ENCODE measurements at regions not wholly inside any gene's neighbourhood (a gene's known extent, or its start where the extent isn't known, plus 50 kb on each side); places are given as distances from the start of the nearest gene placed in this dataset.

DNA sequence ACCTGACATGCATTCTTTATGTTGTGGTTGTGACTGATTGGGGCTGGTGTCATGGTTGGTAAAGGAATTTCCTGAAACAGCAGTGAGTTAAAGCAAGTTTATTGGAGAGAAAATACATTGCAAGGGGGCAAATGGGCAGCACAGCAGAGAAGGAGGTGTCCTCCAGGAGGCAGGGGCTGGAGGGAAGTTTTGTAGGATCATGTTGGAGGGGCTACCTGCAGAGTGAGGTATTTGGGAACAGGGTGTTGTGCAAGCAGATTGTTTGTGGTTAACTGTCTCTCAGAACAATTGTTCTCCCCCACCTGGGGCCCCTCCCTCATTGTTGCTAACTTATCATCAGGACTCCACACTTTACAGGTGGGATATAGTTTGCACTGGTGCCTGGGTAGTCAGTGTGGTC lies 196.0 kb downstream of the NSUN3 start:
- DNase-seq (ENCODE audit: low spot score), result no peak

DNA sequence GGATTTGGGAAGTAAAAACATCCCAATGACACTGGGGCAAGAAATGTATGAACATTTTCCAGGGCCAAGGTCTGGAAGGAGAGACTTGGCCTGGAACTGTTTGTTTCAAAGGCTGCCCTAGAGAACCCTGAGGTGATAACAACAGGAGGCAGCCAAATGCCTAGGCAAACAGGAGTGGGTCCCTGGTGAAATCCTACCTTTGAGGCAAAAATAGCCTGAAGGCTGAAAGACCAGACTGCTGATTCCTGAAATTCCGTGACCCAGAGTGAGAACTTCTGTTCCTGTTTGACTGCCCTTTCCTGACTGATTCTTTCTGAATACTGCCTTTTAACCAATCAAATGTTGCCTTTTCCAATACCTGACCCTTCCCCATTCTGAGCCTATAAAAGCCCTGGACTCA lies 196.4 kb downstream of the NSUN3 start:
- DNase-seq (ENCODE audit: low spot score), result no peak

DNA sequence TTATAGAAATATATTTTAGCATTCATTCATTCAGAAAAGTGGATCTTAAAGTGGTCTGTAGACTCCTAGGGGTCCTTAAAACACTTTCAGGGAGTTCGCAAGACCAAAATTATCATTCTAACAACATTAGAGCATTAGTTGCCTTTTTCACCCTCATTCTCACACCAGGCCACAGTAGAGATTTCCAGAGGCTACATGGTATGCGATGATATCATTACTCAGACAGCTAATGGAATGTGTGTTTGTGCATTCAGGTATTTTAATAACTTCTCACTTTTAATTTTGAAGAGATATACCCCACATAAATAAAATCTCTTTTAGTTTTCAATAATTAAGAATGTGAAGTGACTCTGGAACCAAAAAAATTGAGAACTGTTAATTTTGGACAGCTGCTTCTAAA lies 206.9 kb downstream of the NSUN3 start:
- peak; percentile 47 for DNase-seq (ENCODE audit: low spot score)

DNA sequence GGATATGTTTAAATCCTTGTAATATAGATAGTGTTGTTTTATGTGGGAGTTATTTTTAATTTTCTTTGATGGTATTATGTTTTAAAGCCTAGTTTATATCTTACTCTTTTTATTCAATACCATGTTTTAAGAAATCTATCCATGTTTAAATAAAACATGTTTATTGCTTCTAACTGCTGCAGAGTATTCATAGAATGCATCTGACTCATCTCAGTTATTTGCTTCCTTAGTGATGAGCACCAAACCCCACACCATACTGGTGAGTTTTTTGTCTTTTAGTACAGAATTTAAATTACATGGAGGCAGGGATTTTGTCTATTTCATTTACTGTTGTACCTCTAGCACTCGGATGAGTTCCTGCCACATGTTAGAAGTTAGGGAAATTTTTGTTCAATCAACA lies 209.2 kb downstream of the NSUN3 start:
- DNase-seq (ENCODE audit: low spot score), result peak; percentile 84

DNA sequence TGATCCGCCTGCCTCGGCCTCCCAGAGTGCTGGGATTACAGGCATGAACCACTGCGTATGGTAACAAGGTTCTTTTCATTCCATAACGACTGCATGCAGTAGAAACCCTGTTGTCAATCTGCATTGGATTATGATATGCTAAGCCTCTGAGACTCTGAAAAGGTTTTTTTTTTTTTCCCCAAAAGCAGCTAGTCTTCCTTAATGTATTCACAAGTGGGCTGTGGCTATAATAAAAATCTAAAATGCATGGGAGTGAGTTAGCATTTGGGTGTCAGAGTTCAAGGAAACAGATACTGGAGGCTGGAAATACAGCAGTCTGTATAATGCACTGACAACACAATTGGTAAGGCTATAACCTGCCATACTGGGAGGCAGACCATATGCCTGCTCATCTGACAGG lies 218.1 kb downstream of the NSUN3 start:
- DNase-seq (ENCODE audit: low spot score), result no peak

DNA sequence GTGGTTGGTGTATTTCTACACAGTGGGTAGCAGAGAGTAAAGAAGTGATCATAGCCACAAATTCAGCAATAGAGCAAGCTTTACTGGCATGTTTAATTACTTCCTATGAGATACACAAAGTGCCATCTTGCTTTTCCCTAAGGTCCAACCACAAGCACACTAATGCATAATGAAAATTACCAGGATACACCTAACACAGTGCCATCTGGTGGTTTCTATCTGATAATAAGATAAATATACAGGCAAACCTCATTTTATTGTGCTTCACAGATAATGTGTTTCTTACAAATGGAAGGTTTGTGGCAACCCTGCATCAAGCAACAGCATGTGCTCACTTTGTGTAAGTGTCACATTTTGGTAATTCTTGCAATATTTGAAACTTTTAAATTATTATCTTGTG lies 223.0 kb downstream of the NSUN3 start:
- DNase-seq (ENCODE audit: low spot score), result no peak

DNA sequence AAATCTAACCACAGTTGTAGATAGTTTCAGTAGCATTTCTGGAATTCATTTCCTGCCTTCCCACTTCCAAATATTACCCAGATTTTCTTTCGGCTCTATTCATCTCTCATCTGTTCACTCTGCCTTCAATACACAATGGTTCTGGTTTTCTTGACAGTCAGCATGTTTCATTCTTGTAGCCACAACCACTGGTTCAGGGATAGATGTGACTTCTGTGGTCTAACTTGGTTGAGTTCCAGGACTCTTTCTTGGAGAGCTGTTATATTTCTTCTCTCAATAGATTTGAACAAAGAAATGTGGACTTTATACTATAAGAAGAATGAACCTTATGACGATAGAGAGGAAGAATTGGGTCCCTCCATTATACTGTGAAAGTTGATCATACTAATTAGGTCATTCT lies 228.8 kb downstream of the NSUN3 start:
- no peak for DNase-seq (ENCODE audit: low spot score)

DNA sequence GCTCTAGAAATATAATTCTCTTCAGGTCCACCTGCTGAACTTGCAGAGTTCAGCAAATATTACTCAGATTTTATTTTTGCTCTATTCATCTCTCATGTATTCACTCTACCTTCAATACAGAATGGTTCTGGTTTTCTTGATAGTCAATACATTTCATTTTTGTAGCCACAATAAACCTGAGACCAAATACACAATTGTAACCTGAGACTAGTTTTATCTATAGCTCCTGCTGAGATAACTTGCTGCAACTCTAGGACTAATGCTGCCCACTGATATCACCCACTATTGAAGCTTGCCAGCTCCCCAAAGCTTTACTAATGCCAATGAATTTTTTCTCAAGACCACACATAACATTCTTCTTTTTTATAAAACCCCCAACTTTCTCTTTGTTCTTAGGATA lies 229.3 kb downstream of the NSUN3 start:
- no peak for DNase-seq (ENCODE audit: low spot score)

DNA sequence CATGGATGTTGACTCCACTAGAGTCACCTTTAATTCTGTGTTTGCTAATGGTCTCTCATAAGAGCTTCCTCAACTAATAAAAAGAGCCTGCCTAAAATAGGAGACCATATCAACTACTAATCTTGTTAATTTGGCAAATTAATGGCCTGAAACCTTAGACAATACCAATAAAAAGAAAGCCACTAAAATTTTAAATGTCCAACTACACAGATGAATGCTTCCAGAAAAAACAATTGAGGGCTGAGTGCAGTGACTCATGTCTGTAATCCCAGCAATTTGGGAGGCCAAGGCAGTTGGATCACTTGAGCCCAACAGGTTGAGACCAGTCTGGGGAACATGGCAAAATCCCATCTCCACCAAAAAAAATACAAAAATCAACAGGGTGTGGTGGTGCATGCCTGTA lies 230.9 kb downstream of the NSUN3 start:
- DNase-seq (ENCODE audit: low spot score), result no peak

DNA sequence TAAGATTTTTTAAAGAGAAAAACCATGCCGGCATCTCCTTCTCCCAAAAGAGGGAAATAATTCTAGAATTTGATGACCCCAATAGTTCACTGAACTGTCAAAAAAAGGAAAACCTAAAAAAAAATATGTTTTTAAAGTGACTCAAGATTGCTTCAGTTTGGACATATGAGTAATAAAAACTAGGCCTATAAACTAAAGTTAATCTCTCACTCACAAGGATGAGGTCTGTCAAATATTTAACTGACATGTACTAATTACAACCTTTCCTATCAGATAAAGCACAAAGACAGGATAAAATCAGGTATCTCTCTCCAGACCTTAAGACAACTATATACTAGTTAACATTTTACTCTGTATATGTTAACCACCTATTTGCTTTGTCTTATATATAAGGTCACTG lies 231.9 kb downstream of the NSUN3 start:
- DNase-seq (ENCODE audit: low spot score), result no peak

DNA sequence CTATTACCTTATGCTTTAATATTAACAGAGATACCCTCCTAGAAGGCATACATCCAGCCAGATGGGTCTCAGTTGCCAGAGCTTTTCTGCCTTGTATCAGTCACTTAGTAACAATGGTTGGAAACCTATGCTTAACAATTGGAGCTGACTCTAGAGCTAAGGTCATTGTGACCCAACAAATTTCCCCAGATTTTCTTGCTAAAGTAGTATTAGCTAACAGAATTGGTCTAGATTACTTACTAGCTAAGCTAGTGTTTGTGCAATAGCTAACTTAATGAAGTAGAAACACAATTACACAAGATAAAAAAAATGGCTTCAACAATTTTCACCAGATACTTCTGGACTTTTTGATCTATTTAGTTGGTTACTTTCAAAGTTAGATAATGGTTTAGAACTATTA lies 236.9 kb downstream of the NSUN3 start:
- DNase-seq (ENCODE audit: low spot score), result no peak

DNA sequence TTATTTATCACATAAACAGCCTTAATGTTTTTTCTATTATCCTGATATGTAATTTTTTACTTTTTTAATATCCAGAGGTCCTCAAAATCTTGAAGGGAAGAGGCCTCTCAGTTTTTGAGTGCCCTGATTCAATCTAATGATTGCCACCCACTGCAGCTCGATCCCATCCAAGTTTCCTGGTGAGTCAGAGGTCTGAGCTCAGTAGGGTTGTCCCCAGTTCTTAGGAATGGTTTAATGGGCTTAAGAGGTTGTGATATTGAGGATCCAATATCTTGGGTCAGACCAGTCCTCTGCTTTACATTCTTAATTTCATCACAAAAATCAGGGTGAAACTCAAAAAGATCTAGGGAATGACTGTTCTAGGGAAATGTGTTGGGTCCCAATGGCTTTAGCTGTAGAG lies 238.5 kb downstream of the NSUN3 start:
- peak; percentile 65 for DNase-seq (ENCODE audit: low spot score)

DNA sequence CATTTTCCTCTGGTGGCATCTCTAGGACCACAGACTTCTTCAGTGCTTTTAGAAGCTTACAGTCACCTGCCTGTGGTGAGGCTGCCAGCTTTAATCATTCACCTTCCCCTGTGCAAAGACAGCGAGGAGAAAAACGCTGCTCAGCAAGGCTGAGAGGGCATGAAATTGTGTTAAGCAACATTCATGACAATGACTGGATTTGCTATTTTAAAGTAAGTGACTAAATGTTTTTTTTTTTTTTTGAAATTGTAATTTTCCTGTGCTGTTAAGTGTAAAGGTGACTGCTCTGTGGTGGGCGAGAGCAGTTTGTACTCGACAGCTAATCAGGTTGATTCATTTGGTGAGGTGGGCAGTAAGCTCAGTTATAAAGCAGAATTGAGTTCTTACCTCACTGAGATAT lies 240.4 kb downstream of the NSUN3 start:
- no peak for DNase-seq (ENCODE audit: low spot score)

DNA sequence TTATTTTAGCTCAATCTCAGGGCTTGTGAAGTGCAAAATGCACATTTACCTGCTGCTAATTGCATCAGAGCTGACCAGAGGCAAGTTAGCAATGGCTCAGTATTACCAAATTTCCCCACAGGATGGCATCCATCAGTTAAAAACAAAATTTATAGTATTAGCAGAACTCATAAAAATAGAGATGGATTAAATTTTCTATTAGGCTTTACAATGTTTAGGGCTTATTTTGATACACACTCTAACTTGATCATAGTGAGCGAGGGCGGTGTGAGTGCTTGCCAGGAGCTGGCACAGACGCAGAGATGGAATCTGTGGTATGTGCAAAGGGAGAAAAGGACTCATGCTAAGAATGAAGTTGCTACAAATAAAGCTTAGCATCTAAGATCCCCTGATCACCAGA lies 241.0 kb downstream of the NSUN3 start:
- DNase-seq (ENCODE audit: low spot score), result peak; percentile 81

DNA sequence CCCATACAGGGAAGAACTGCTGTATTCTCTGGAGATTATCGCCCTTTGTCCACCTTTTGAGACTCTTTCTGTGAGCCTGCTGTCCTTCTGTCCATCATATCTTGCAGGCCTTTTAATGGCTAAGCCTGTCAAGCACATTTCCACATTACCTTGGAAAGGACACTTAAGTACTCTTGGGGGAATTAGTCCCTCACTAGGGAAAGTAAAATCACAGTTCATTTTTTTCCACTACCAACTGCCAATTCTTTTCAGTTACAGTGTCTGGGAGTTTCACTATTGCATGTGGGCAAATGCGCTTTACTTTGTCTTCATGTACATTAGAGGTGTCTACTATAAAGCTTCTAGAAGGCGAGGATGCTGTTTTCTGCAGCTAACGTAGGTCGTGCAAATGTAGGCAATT lies 242.1 kb downstream of the NSUN3 start:
- DNase-seq (ENCODE audit: low spot score), result peak; percentile 59

DNA sequence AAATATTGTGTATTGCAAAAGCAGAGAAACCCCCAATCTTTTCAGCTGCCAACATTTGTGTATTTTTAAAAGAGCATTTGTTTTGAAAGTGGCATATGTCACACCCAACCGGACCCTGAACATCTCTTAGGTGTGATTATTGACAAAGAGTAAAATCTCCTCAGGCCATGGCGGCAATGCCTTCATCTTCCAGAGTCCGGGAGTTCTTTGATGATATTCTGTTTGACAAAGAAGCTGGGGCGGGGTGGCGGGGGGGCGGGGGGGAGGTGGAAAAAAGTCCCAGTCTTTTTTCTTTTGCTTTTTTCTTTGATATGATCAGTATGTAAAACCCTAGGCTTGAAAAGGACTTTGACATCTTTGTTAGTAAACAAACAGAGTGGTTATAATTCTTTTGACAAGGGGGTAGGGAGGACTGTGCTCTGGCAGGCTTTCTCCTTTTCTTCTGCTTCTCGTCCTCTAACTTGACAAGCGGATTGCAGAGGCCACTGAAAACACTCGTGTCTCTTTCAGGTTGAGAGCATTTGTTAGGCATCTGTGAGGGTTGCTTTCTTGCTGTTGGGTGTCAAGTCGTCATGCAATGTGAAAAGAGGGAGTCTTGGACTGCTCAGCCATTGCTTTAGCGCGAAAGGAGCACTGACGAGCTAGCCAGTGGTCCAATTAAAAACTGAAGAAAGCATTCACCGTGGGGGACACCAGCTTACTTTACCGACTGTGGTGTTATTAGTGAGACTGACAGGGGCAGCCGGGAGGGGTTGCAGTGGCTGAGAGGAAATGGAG lies 243.2 kb downstream of the NSUN3 start:
- peak; percentile 15 for DNase-seq (ENCODE audit: low spot score)

DNA sequence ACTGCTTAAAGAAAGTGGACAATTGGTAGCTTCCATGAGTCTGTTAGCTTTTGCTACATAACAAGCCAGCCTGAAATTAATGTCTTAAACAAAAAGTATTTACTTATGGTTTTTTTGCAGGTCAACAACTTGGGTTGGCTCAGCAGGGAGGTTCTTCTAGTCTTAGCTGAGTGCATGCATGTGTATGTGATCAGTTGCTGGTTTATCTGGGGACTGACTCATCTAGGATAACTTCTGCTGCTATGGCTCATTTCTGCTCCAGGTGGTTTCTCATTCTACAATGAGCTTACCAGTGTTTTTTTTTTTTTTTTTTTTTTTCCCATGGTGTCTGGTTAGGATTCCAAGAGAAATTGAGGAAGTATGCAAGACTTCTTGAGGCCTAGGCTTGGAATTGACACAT lies 244.7 kb downstream of the NSUN3 start:
- no peak for DNase-seq (ENCODE audit: low spot score)

DNA sequence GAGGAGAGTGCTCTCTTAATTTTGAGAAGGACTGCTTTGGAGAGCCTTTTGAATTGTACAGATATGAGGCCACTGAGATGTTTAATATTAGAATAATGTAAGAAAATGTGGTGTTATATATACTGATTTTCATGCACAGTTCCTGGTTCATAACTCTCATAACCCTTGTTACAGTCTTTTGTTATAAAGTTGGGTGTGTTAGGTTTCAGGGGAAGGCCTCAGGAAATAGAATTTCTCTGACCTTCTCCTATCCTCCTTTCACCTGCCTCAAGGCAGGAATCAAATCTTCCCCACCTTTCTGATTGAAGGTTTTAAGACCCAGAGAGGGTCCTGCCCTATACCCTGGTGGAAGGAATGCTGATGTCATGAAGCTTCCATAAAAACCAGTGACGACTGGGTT lies 245.9 kb downstream of the NSUN3 start:
- no peak for DNase-seq (ENCODE audit: low spot score)

DNA sequence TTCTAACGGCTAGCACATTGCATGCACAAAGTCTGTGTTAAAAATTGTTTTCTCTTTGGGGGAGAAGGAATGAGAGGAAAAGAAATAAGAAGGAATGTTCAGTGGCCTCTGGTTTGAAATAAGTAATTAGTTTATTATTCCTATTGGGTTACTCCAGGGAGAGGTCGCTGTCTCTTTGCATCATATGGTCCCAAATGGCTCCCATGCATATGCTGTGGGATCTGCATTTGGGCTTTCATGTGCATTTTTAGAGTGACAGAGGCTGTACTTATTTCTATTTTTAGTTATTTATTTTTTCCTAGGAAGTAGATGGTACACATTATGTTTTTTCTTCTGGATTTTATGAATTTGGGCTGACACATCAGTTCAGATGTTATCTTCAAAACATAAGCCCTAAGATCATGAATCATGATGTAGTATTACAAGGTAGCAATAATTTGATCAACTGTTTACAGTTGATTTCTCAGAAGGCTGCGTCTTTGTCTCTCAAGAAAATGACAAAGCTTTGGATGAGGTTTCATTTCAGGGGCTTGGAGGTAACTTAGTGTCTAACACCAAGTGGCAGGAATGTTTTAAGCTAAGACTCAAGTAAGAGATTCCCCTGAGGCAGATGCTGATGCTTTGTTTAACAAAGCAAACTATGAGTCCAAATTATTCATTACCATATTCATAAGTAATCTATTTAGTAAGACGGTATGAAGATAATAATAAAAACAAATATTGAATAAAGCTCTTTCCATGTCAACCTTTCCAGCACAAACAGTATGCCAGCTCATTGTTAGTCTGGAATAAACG lies 247.7 kb downstream of the NSUN3 start:
- DNase-seq (ENCODE audit: low spot score), result no peak

DNA sequence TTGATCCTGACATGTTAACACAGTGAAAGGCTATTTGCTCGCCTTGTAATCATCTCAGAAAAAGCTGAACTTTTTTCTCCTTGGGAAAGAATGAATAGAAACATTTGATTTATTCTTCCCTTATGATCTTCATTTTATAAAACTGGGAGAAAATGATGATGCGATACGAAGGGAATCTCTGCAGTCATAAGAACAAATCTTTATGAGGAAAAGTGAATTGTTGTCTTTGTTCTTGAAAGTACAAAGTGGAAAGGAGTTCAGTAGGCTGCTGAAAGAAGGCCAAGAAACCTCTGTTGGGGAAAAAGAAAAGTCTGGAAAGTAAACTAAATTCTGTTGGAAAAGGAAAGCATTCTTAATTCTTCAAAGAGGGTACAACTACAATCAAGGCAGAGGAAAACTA lies 248.8 kb downstream of the NSUN3 start:
- DNase-seq (ENCODE audit: low spot score), result peak; percentile 56

DNA sequence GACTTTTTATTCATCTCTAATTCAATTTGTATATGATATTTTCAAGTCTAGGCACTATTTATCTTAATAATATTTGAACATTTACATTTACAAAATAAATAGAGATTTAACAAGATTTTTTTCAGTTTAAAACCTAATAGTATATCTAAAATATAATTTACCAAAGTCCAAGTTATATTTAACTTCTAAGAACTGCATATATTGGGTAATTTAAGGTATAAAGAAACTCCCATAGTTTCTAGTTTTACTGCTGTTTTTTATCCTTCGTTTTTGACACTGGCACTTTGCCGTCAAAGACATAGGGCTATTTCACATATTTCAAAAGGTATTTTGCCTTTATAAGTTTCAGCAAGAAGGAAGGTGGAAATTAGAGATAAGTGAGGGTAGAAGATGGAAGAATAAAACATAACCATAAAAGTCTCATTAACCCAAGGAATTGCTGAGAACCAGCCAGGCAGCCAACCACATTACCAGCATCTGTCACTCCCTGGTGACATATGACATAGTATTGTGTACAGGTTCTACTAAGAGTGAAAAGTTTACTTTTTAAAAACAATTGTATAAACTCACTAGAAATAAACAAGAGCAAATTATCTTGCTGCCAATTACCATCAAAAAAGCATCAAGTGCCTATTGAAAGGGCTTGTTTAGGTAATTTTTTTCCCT lies 251.5 kb downstream of the NSUN3 start:
- no peak for DNase-seq (ENCODE audit: low spot score)

DNA sequence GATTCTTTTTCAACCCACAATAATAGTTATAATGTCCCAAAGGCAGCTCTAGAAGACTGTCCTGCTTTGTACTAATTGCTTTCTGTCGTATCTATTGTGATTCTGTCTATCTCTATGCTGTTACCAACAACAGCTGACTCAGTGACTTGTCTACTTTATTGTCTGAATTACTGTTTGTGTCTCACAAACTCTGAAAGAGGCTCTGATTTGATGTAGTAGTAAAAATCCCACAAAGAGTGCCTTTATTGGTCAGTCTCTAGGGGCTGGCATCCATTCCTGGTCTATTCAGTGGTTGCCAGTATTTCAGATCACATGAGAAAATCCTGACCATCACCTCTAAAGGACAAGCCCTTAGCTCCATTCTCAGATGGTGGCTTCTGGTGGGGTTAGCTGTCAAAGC lies 254.2 kb downstream of the NSUN3 start:
- DNase-seq (ENCODE audit: low spot score), result no peak

DNA sequence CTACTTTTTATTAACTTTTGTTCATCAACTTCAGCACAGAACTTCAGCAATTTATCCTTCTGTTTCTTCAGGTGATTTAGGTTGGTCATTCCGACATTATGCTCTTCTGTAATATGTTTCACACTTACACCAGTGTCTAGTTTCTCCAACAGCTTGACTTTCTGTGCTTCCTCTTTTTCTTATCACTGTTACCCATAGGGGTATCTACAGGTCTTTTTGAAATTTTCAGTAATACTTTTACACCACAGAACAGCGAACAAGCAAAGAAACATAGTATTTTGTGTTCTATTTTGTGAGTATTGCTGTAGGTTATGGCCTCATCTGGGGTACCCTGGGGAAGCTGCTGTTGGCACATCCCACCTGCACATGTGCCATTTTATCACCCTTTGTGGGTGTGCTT lies 260.7 kb downstream of the NSUN3 start:
- no peak for DNase-seq (ENCODE audit: low spot score)

Measured in umbilical cord (tissue), 1 donor.